Hepatocyte (in vitro differentiated cells): ENCODE measurements at regions not wholly inside any gene's neighbourhood (a gene's known extent, or its start where the extent isn't known, plus 50 kb on each side); places are given as distances from the start of the nearest gene placed in this dataset.

Source experiments
- CTCF ChIP-seq: fragments of 200-600 bp; sonication (generic); IDR thresholded peaks from 2 replicates; pipeline ENCODE4 v1.5.1; 2016; ENCODE audit warnings: antibody characterized with exemption, mild to moderate bottlenecking; ENCODE audit not compliant: poor library complexity
- EZH2 ChIP-seq: fragments of 200-600 bp; sonication (generic); IDR thresholded peaks from 2 replicates; pipeline ENCODE4 v1.6.1; 2016; ENCODE audit warnings: antibody characterized with exemption, mild to moderate bottlenecking, borderline replicate concordance

- TF ChIP-seq CTCF (no peak), EZH2 (no peak)
Observed at GRCh38 chr22:22341736-22342135, 97.2 kb downstream of the VPREB1 start.
